Heart left ventricle (tissue), 13 donors: ENCODE measurements at regions not wholly inside any gene's neighbourhood (a gene's known extent, or its start where the extent isn't known, plus 50 kb on each side); places are given as distances from the start of the nearest gene placed in this dataset.

Experiments
- CTCF ChIP-seq, 12 donors: fragments of 200-600 bp; sonication (generic) in 4 of 12; IDR thresholded peaks; one replicate each; pipeline versions ENCODE4 v1.5.0 to v1.8.0; 2018 to 2022; ENCODE audit warnings: antibody characterized with exemption in 12 of 12, mild to moderate bottlenecking in 5 of 12
- POLR2A ChIP-seq, 2 donors: fragments of 450-650 bp; IDR thresholded peaks; one replicate each; pipeline ENCODE4 v1.6.1; 2017; ENCODE audit warnings: antibody characterized with exemption in 2 of 2, mild to moderate bottlenecking in 2 of 2, moderate library complexity in 2 of 2
- donor health status: ischemic (EF 13 %, LVEDD 7.1; RV severe dilation, severe dysfunction).
- donor health status: DM: no; HTN: yes; CAD: no.
- donor health status: DM: no; HTN: no; CAD: no.
- donor health status: ischemic (EF 25% LVEDD 6.9; RV normal size, moderate dysfunction).
- donor health status: ischemic (EF 25% LVEDD 5.7; RV mildly dilated, moderate dysfunction).
- donor health status: ischemic (EF 35%, LVEDD 5.7; RV mildly dilated, moderate dysfunction).
- donor health status: nonischemic (EF 11% LVEDD 7.7; RV severe dilation, severe dysfunction).
- donor health status: DM: yes; HTN: yes; CAD: no.
- donor health status: PGD.
- donor health status: ischemic (EF 29% LVEDD 5.4; RV normal size, mild dysfunction).
- donor health status: nonischemic (EF 23%, LVEDD 6.1; RV moderate dilation, normal function).

- no peak for TF ChIP-seq POLR2A (IDR thresholded peaks at IDR 0.05)
- TF ChIP-seq CTCF (IDR thresholded peaks at IDR 0.05) = no peak
These were observed 515.4 kb upstream of the RAB6C start for GRCh38 chr2:129464036-129464435.
